IMR-90 (cell line): ENCODE measurements at regions not wholly inside any gene's neighbourhood (a gene's known extent, or its start where the extent isn't known, plus 50 kb on each side); places are given as distances from the start of the nearest gene placed in this dataset.

Experiments
- ATAC-seq: fragments of 200-7000 bp; cut with Tn5 transposase; 2 replicates; pipeline ENCODE4 v1.9.1; 2020; ENCODE audit warnings: low read depth, mild to moderate bottlenecking, moderate library complexity
- BruUV-seq: library from RNA; stranded (reverse); fragments of 400-500 nt; replicated peaks from 2 replicates; lab custom pipeline; 2021; lab: Mats Ljungman, UMichigan
- CTCF ChIA-PET: fragments of 300-600 bp; formaldehyde crosslinking; extraction: SDS; loops from one replicate; lab custom pipeline; 2021; ENCODE audit warnings: antibody characterized with exemption; lab: Yijun Ruan, JAX
- POLR2A ChIA-PET: fragments of 300-600 bp; sonication (Branson Sonifier 250); formaldehyde crosslinking; loops from one replicate; lab custom pipeline; 2022; ENCODE audit warnings: antibody characterized with exemption; ENCODE audit not compliant: unreplicated experiment; lab: Charles Lee
- DNase-seq: peaks from one replicate; pipeline ENCODE4 v3.0.0; 2013
- H2AFZ ChIP-seq: replicated peaks from 2 replicates; pipeline ENCODE3; 2013; ENCODE audit warnings: low read length, mild to moderate bottlenecking; ENCODE audit not compliant: poor library complexity
- H2AK5ac ChIP-seq: 2 replicates; pipeline ENCODE4 v1.6.1; 2013; ENCODE audit warnings: low read depth, low read length, inconsistent platforms
- H2AK9ac ChIP-seq: replicated peaks from 2 replicates; pipeline ENCODE3; 2013; ENCODE audit warnings: mild to moderate bottlenecking, low read depth, low read length, moderate library complexity; ENCODE audit not compliant: poor library complexity
- H2BK120ac ChIP-seq: 2 replicates; pipeline ENCODE4 v1.6.1; 2013; ENCODE audit warnings: low read depth, low read length, inconsistent platforms
- H2BK15ac ChIP-seq: 3 replicates; pipeline ENCODE4 v1.6.1; 2013; ENCODE audit warnings: low read depth, low read length, inconsistent platforms
- H2BK20ac ChIP-seq: 2 replicates; pipeline ENCODE4 v1.6.1; 2013; ENCODE audit warnings: low read depth, mild to moderate bottlenecking, inconsistent platforms, low read length, moderate library complexity
- H2BK5ac ChIP-seq: 2 replicates; pipeline ENCODE4 v1.6.1; 2013; ENCODE audit warnings: mild to moderate bottlenecking, low read depth, low read length, inconsistent platforms; ENCODE audit not compliant: poor library complexity, severe bottlenecking
- H3K14ac ChIP-seq: replicated peaks from 2 replicates; pipeline ENCODE4 v1.6.1; 2013; ENCODE audit warnings: low read depth, low read length, inconsistent platforms
- H3K18ac ChIP-seq: 2 replicates; pipeline ENCODE4 v1.6.1; 2013; ENCODE audit warnings: low read depth, low read length, control low read depth
- H3K23ac ChIP-seq: 2 replicates; pipeline ENCODE4 v1.6.1; 2013; ENCODE audit warnings: low read depth, low read length, inconsistent platforms
- H3K27ac ChIP-seq: 2 replicates; pipeline ENCODE4 v1.5.1; 2013; ENCODE audit warnings: mild to moderate bottlenecking, control low read depth, low read length; ENCODE audit not compliant: insufficient read depth
- H3K27me3 ChIP-seq: 2 replicates; pipeline ENCODE4 v1.6.1; 2013; ENCODE audit warnings: low read length; ENCODE audit not compliant: control insufficient read depth, insufficient read depth
- H3K36me3 ChIP-seq: 2 replicates; pipeline ENCODE4 v1.6.1; 2013; ENCODE audit warnings: low read length, mixed read lengths; ENCODE audit not compliant: control insufficient read depth, insufficient read depth
- H3K4ac ChIP-seq: 2 replicates; pipeline ENCODE4 v1.6.1; 2013; ENCODE audit warnings: low read depth, low read length, inconsistent platforms
- H3K4me1 ChIP-seq: 2 replicates; pipeline ENCODE4 v1.6.1; 2013; ENCODE audit warnings: low read length, mixed read lengths; ENCODE audit not compliant: control insufficient read depth, insufficient read depth
- H3K4me2 ChIP-seq: 2 replicates; pipeline ENCODE4 v1.6.1; 2013; ENCODE audit warnings: low read depth, mild to moderate bottlenecking, control low read depth, low read length, moderate library complexity
- H3K4me3 ChIP-seq: 2 replicates; pipeline ENCODE4 v1.5.1; 2013; ENCODE audit warnings: low read depth, mild to moderate bottlenecking, control low read depth, low read length, moderate library complexity; ENCODE audit not compliant: insufficient read depth
- H3K56ac ChIP-seq: 2 replicates; pipeline ENCODE4 v1.6.1; 2013; ENCODE audit warnings: low read length, inconsistent platforms; ENCODE audit not compliant: insufficient read depth; ENCODE audit errors: extremely low read depth
- H3K79me1 ChIP-seq, 2 experiments: 2 replicates each; pipeline ENCODE4 v1.6.1; 2013; ENCODE audit warnings: low read length in 2 of 2, inconsistent platforms in 1 of 2, low read depth in 1 of 2
- H3K9ac ChIP-seq: 2 replicates; pipeline ENCODE4 v1.6.1; 2013; ENCODE audit warnings: low read depth, low read length, control low read depth
- H3K9me1 ChIP-seq: 2 replicates; pipeline ENCODE4 v1.6.1; 2013; ENCODE audit warnings: low read length, inconsistent platforms; ENCODE audit not compliant: insufficient read depth
- H3K9me3 ChIP-seq: 2 replicates; pipeline ENCODE4 v1.6.1; 2013; ENCODE audit warnings: low read length; ENCODE audit not compliant: control insufficient read depth, insufficient read depth
- H4K20me1 ChIP-seq: 2 replicates; pipeline ENCODE4 v1.6.1; 2013; ENCODE audit warnings: low read length, inconsistent platforms; ENCODE audit not compliant: insufficient read depth
- H4K5ac ChIP-seq: 2 replicates; pipeline ENCODE4 v1.6.1; 2013; ENCODE audit warnings: mild to moderate bottlenecking, low read depth, low read length, control low read depth
- H4K8ac ChIP-seq, 2 experiments: 2 replicates each; pipeline ENCODE4 v1.6.1; 2013; ENCODE audit warnings: low read depth in 2 of 2, low read length in 2 of 2, control low read depth in 1 of 2, inconsistent platforms in 1 of 2
- H4K91ac ChIP-seq: 2 replicates; pipeline ENCODE4 v1.6.1; 2013; ENCODE audit warnings: low read depth, low read length, inconsistent platforms; ENCODE audit not compliant: insufficient read depth
- BHLHE40 ChIP-seq: fragments of 150-350 bp; IDR thresholded peaks from 2 replicates; pipeline ENCODE4 v1.6.1; 2016; ENCODE audit warnings: mild to moderate bottlenecking, low read depth, low read length
- CEBPB ChIP-seq: IDR thresholded peaks from 2 replicates; pipeline ENCODE4 v1.6.1; 2012; ENCODE audit warnings: low read depth, low read length, improper control_type of control experiment
- CHD1 ChIP-seq: IDR thresholded peaks from 2 replicates; pipeline ENCODE4 v1.6.1; 2012; ENCODE audit warnings: low read depth, low read length, improper control_type of control experiment
- CTCF ChIP-seq: conservative IDR thresholded peaks from 2 replicates; pipeline ENCODE4 v1.5.1; 2012; ENCODE audit warnings: mild to moderate bottlenecking, low read depth, low read length, improper control_type of control experiment
- FOS ChIP-seq: fragments of 150-350 bp; IDR thresholded peaks from 2 replicates; pipeline ENCODE4 v1.6.1; 2016; ENCODE audit warnings: low read depth, low read length
- MAFK ChIP-seq: IDR thresholded peaks from 2 replicates; pipeline ENCODE4 v1.6.1; 2012; ENCODE audit warnings: low read depth, low read length, improper control_type of control experiment
- MAZ ChIP-seq: IDR thresholded peaks from 2 replicates; pipeline ENCODE4 v1.6.1; 2012; ENCODE audit warnings: low read depth, mild to moderate bottlenecking, low read length, improper control_type of control experiment, moderate library complexity, borderline replicate concordance
- MXI1 ChIP-seq: IDR thresholded peaks from 2 replicates; pipeline ENCODE4 v1.6.1; 2012; ENCODE audit warnings: low read depth, mild to moderate bottlenecking, low read length, moderate library complexity, borderline replicate concordance
- NFE2L2 ChIP-seq: fragments of 150-350 bp; IDR thresholded peaks from 2 replicates; pipeline ENCODE4 v1.6.1; 2016; ENCODE audit warnings: low read depth, mild to moderate bottlenecking, low read length
- RAD21 ChIP-seq: IDR thresholded peaks from 2 replicates; pipeline ENCODE4 v1.6.1; 2012; ENCODE audit warnings: low read length, improper control_type of control experiment
- RCOR1 ChIP-seq: IDR thresholded peaks from 2 replicates; pipeline ENCODE4 v1.6.1; 2012; ENCODE audit warnings: mild to moderate bottlenecking, low read length, improper control_type of control experiment; ENCODE audit not compliant: insufficient replicate concordance
- SMC3 ChIP-seq: fragments of 150-350 bp; IDR thresholded peaks from 2 replicates; pipeline ENCODE4 v1.6.1; 2016; ENCODE audit warnings: low read depth, mild to moderate bottlenecking, antibody characterized with exemption, low read length, moderate library complexity
- USF2 ChIP-seq: fragments of 150-350 bp; IDR thresholded peaks from 2 replicates; pipeline ENCODE4 v1.6.1; 2017; ENCODE audit warnings: mild to moderate bottlenecking, antibody characterized with exemption, low read length, low read depth
- WGBS, 2 experiments: methylation state at CpG; one replicate each; pipeline versions ENCODE4 v1.1.5 to v1.1.7; 2013; ENCODE audit warnings: missing lambda C conversion rate in 2 of 2; ENCODE audit not compliant: insufficient read length in 1 of 2; ENCODE audit errors: extremely low coverage in 2 of 2; 5-methylcytosine and 5-hydroxymethylcytosine counted together
- dilution Hi-C: fragments of 300-500 bp; cut with HindIII; formaldehyde crosslinking; loops from one replicate; pipeline ENCODE4 v1.14.3; 2018; ENCODE audit warnings: low sequenced_read_pairs; ENCODE audit not compliant: unreplicated experiment
- in situ Hi-C: fragments of 300-500 bp; cut with MboI; formaldehyde crosslinking; loops from 3 replicates; pipeline ENCODE4 v1.14.3; 2019; ENCODE audit warnings: low sequenced_read_pairs, inconsistent platforms, mixed read lengths
- intact Hi-C: fragments of 100-400 bp; cut with micrococcal nuclease; formaldehyde crosslinking; loops from 2 replicates; pipeline ENCODE4 v1.10.0; 2022

- Histone ChIP-seq H4K5ac (peak overlapping the region; percentile 65), H3K14ac (peak overlapping the region; percentile 13; the same call in 1 of the 2 replicates), H3K56ac (peak overlapping the region; percentile 63; the same call in 1 of the 2 replicates), H2BK20ac (no peak overlapping the region), H3K4me2 (peak overlapping the region; percentile 72), H3K79me1 (peaks cover 0 to 16% of the 10 kb centered on the region in 2 experiments; a peak in 2 of 4 replicates), H4K20me1 (peaks cover 93% of the 10 kb centered on the region), H3K27me3 (no peaks in the 10 kb centered on the region), H3K27ac (peak overlapping the region; percentile 78), H3K36me3 (peaks cover 50% of the 10 kb centered on the region), H3K9ac (peak overlapping the region; percentile 21; the same call in 1 of the 2 replicates), H2AK9ac (no peak overlapping the region), H3K23ac (peak overlapping the region; percentile 75; the same call in 1 of the 2 replicates), H3K4ac (peak overlapping the region; percentile 86), H4K8ac (peak overlapping the region in 1 of 2 experiments; percentile 59; a peak in 2 of 4 replicates), H3K4me1 (peaks cover 40% of the 10 kb centered on the region), H3K9me3 (no peaks in the 10 kb centered on the region), H2BK120ac (peak overlapping the region; percentile 22; the same call in 1 of the 2 replicates), H3K18ac (peak overlapping the region; percentile 76), H3K9me1 (peaks cover 22% of the 10 kb centered on the region), H2BK5ac (peak overlapping the region; percentile 96), H2AFZ (no peak overlapping the region), H3K4me3 (no peak overlapping the region), H2AK5ac (peak overlapping the region; percentile 48; the same call in 1 of the 2 replicates), H4K91ac (peak overlapping the region; percentile 35; the same call in 1 of the 2 replicates), H2BK15ac (no peak overlapping the region)
- WGBS, 2 experiments: 10% methylated on average over 2 of the region's 8 CpGs; no CpG with 5 or more reads in 1 of the 2 experiments
- POLR2A ChIA-PET: interaction anchor here (1.0 to 2.6 kb wide), 3 partner anchors 9 to 57 kb away, joined by 3 to 10 read pairs (median 5); no protein-coding TSS in a partner anchor
- intact Hi-C loops: loop anchor here (2.0 kb wide), 1 partner anchor 103 kb away; no protein-coding TSS in a partner anchor
- TF ChIP-seq CTCF (no peak), CHD1 (no peak), MXI1 (no peak), USF2 (peak; percentile 69; the same call in 1 of the 2 replicates), RAD21 (no peak), BHLHE40 (no peak; the same call in 1 of the 2 replicates), FOS (peak; percentile 71; the same call in 1 of the 2 replicates), RCOR1 (no peak), CEBPB (peak; percentile 53; the same call in 1 of the 2 replicates), MAZ (no peak), MAFK (no peak), NFE2L2 (0 out of 2 replicates have a peak, but pooled peaks have one; percentile 22), SMC3 (no peak)
- peak; percentile 24 for ATAC-seq
- no TSS peak for BruUV-seq
- dilution Hi-C loops: no loop called here
- in situ Hi-C loops: no loop called here
- DNase-seq: peak; percentile 98
- CTCF ChIA-PET: interaction anchor here (0.6 kb wide), 1 partner anchor 109 kb away, joined by 3 read pairs; no protein-coding TSS in a partner anchor
Observed at GRCh38 chr7:130903358-130903974, 169.5 kb upstream of the KLF14 start.
